ENCODE measurements at regions not wholly inside any gene's neighbourhood (a gene's known extent, or its start where the extent isn't known, plus 50 kb on each side); places are given as distances from the start of the nearest gene placed in this dataset.
"Not testable (repeated sequence)": the region's sequence is repeated elsewhere in the genome, so short reads cannot be mapped to it uniquely, and the experiment has no call there.

GRCh38 chr22:11618322-11618662 is 3909.7 kb upstream of the OR11H1 start:
- H3K4me1 ChIP-seq (replicated peaks in 1 of 4; ENCODE audit: control insufficient read depth in 3 of 4, insufficient read depth in 4 of 4, low read length in 3 of 4); H2BK20ac ChIP-seq (ENCODE audit: low read length); H3K14ac ChIP-seq (ENCODE audit: insufficient read length); H3K56ac ChIP-seq (replicated peaks; ENCODE audit: insufficient read length, low read depth, low read length); H2BK5ac ChIP-seq (ENCODE audit: low read depth, low read length); H4K91ac ChIP-seq (replicated peaks; ENCODE audit: insufficient read length, low read length); H3K23me2 ChIP-seq (ENCODE audit: low read depth, low read length); H3K27ac ChIP-seq (ENCODE audit: low read depth, low read length); H4K5ac ChIP-seq (ENCODE audit: insufficient read length, low read depth, low read length); H2AK5ac ChIP-seq (ENCODE audit: low read depth, low read length); H2BK12ac ChIP-seq (ENCODE audit: low read depth, low read length); H2AFZ ChIP-seq (ENCODE audit: low read length); DNase-seq (ENCODE audit: low read depth in 1 of 2, low spot score in 2 of 2); H3K36me3 ChIP-seq (ENCODE audit: control insufficient read depth in 2 of 4, insufficient read depth in 4 of 4, low read length in 3 of 4); H3K18ac ChIP-seq (ENCODE audit: extremely low read depth, low read length); H3K9ac ChIP-seq (replicated peaks in 1 of 4; ENCODE audit: extremely low read depth in 1 of 4, low read depth in 3 of 4, low read length in 3 of 4); H3K4me2 ChIP-seq (ENCODE audit: insufficient read depth in 1 of 2, low read depth in 2 of 2, low read length in 2 of 2); H3K79me2 ChIP-seq (ENCODE audit: control insufficient read depth in 1 of 2, insufficient read depth in 2 of 2, low read length in 2 of 2); H4K20me1 ChIP-seq (replicated peaks in 1 of 2; ENCODE audit: control insufficient read depth in 1 of 2, insufficient read depth in 2 of 2, low read length in 2 of 2); H3K27me3 ChIP-seq (replicated peaks in 1 of 4; ENCODE audit: control insufficient read depth in 3 of 4, extremely low read depth in 1 of 4, insufficient read depth in 3 of 4, low read length in 3 of 4); CTCF ChIA-PET (ENCODE audit: partially characterized antibody); H3K79me1 ChIP-seq (ENCODE audit: low read depth, low read length); H4K8ac ChIP-seq (ENCODE audit: extremely low read depth, insufficient read depth, low read length); H3K23ac ChIP-seq (ENCODE audit: insufficient read length); H2BK120ac ChIP-seq (replicated peaks; ENCODE audit: low read depth, low read length); POLR2A ChIA-PET (ENCODE audit: partially characterized antibody); H3K4ac ChIP-seq (replicated peaks; ENCODE audit: insufficient read length, low read depth, low read length); H3K4me3 ChIP-seq (ENCODE audit: extremely low read depth in 1 of 4, insufficient read depth in 2 of 4, low read depth in 3 of 4, low read length in 4 of 4); H2BK15ac ChIP-seq (ENCODE audit: low read length); FAIRE-seq: not testable (repeated sequence)
- WGBS, 2 experiments (ENCODE audit: extremely low coverage in 1 of 2, insufficient coverage in 1 of 2, insufficient read length in 1 of 2, insufficient replicate concordance in 2 of 2, low coverage in 1 of 2, low lambda C conversion rate in 2 of 2, missing lambda C conversion rate in 1 of 2), result 87% methylated on average over 7 of the region's 11 CpGs; no CpG with 5 or more reads in 1 of the 2 experiments
- peaks cover 76 to 84% of the 10 kb centered on the region in 2 experiments for H3K9me3 ChIP-seq (ENCODE audit: insufficient read depth in 2 of 2, low read depth in 1 of 2, low read length in 1 of 2)

GRCh38 chr22:11618688-11619087 is 3909.3 kb upstream of the OR11H1 start:
- H2AFZ ChIP-seq (ENCODE audit: low read length); POLR2A ChIA-PET (ENCODE audit: partially characterized antibody); H3K56ac ChIP-seq (replicated peaks; ENCODE audit: insufficient read length, low read depth, low read length); H3K14ac ChIP-seq (ENCODE audit: insufficient read length); H3K27ac ChIP-seq (ENCODE audit: low read depth, low read length); H3K27me3 ChIP-seq (replicated peaks in 1 of 4; ENCODE audit: control insufficient read depth in 3 of 4, extremely low read depth in 1 of 4, insufficient read depth in 3 of 4, low read length in 3 of 4); H3K4me3 ChIP-seq (ENCODE audit: extremely low read depth in 1 of 4, insufficient read depth in 2 of 4, low read depth in 3 of 4, low read length in 4 of 4); H3K79me2 ChIP-seq (ENCODE audit: control insufficient read depth in 1 of 2, insufficient read depth in 2 of 2, low read length in 2 of 2); H3K36me3 ChIP-seq (ENCODE audit: control insufficient read depth in 2 of 4, insufficient read depth in 4 of 4, low read length in 3 of 4); H2BK5ac ChIP-seq (ENCODE audit: low read depth, low read length); H4K8ac ChIP-seq (ENCODE audit: extremely low read depth, insufficient read depth, low read length); H4K20me1 ChIP-seq (replicated peaks in 1 of 2; ENCODE audit: control insufficient read depth in 1 of 2, insufficient read depth in 2 of 2, low read length in 2 of 2); H2BK20ac ChIP-seq (ENCODE audit: low read length); FAIRE-seq; H2BK15ac ChIP-seq (ENCODE audit: low read length); H3K4ac ChIP-seq (replicated peaks; ENCODE audit: insufficient read length, low read depth, low read length); CTCF ChIA-PET (ENCODE audit: partially characterized antibody); H3K18ac ChIP-seq (ENCODE audit: extremely low read depth, low read length); H3K23ac ChIP-seq (ENCODE audit: insufficient read length); H3K9ac ChIP-seq (replicated peaks in 1 of 4; ENCODE audit: extremely low read depth in 1 of 4, low read depth in 3 of 4, low read length in 3 of 4); H3K79me1 ChIP-seq (ENCODE audit: low read depth, low read length); H3K23me2 ChIP-seq (ENCODE audit: low read depth, low read length); H4K5ac ChIP-seq (ENCODE audit: insufficient read length, low read depth, low read length); H2AK5ac ChIP-seq (ENCODE audit: low read depth, low read length); H3K4me2 ChIP-seq (ENCODE audit: insufficient read depth in 1 of 2, low read depth in 2 of 2, low read length in 2 of 2); H4K91ac ChIP-seq (replicated peaks; ENCODE audit: insufficient read length, low read length); H3K4me1 ChIP-seq (replicated peaks in 1 of 4; ENCODE audit: control insufficient read depth in 3 of 4, insufficient read depth in 4 of 4, low read length in 3 of 4); H2BK12ac ChIP-seq (ENCODE audit: low read depth, low read length); DNase-seq (ENCODE audit: low read depth in 1 of 2, low spot score in 2 of 2); H2BK120ac ChIP-seq (replicated peaks; ENCODE audit: low read depth, low read length): not testable (repeated sequence)
- H3K9me3 ChIP-seq (ENCODE audit: insufficient read depth in 2 of 2, low read depth in 1 of 2, low read length in 1 of 2), result peaks cover 74 to 81% of the 10 kb centered on the region in 2 experiments
- WGBS, 2 experiments (ENCODE audit: extremely low coverage in 1 of 2, insufficient coverage in 1 of 2, insufficient read length in 1 of 2, insufficient replicate concordance in 2 of 2, low coverage in 1 of 2, low lambda C conversion rate in 2 of 2, missing lambda C conversion rate in 1 of 2), result 92% methylated on average over 10 of the region's 14 CpGs; no CpG with 5 or more reads in 1 of the 2 experiments

All from H1 (cell line).